Ascending aorta (tissue), 2 donors: ENCODE measurements at regions not wholly inside any gene's neighbourhood (a gene's known extent, or its start where the extent isn't known, plus 50 kb on each side); places are given as distances from the start of the nearest gene placed in this dataset.

Experiments used
- DNase-seq, 2 donors: peaks; one replicate each; pipeline ENCODE4 v3.0.0-alpha.2; 2019; ENCODE audit warnings: low spot score in 2 of 2
- H3K27ac ChIP-seq, 2 donors: fragments of 200-600 bp; sonication (generic); one replicate each; pipeline ENCODE4 v1.5.1; 2016 to 2017; ENCODE audit warnings: mild to moderate bottlenecking in 1 of 2
- H3K27me3 ChIP-seq: fragments of 200-600 bp; sonication (generic); one replicate; pipeline ENCODE4 v1.5.1; 2017
- H3K36me3 ChIP-seq, 2 donors: fragments of 200-600 bp; sonication (generic); one replicate each; pipeline ENCODE4 v1.5.1; 2016
- H3K4me1 ChIP-seq, 2 donors: fragments of 200-600 bp; sonication (generic); one replicate each; pipeline ENCODE4 v1.5.1; 2016 to 2017; ENCODE audit warnings: mild to moderate bottlenecking in 1 of 2
- H3K4me3 ChIP-seq, 2 donors: fragments of 200-600 bp; sonication (generic); one replicate each; pipeline ENCODE4 v1.5.1; 2016 to 2017; ENCODE audit warnings: mild to moderate bottlenecking in 1 of 2
- H3K9me3 ChIP-seq, 2 donors: fragments of 200-600 bp; sonication (generic); one replicate each; pipeline ENCODE4 v1.5.1; 2016
- CTCF ChIP-seq, 3 experiments: fragments of 200-600 bp in 2 of 3; fragments of 450-650 bp in 1 of 3; sonication (generic) in 2 of 3; IDR thresholded peaks; one replicate each; pipeline ENCODE4 v1.5.1; 2016 to 2019; ENCODE audit warnings: antibody characterized with exemption in 3 of 3, mild to moderate bottlenecking in 1 of 3, moderate library complexity in 1 of 3
- intact Hi-C: fragments of 100-400 bp; cut with DNase I; formaldehyde crosslinking; loops from one replicate; pipeline ENCODE4 v1.15.1; 2023

- Histone ChIP-seq H3K27ac (no peak overlapping the region), H3K4me3 (no peak overlapping the region), H3K9me3 (no peaks in the 10 kb centered on the region), H3K36me3 (no peaks in the 10 kb centered on the region), H3K27me3 (no peaks in the 10 kb centered on the region), H3K4me1 (no peaks in the 10 kb centered on the region)
- DNase-seq = no peak
- intact Hi-C loops = no loop called here
- TF ChIP-seq CTCF (IDR thresholded peaks at IDR 0.05) = no peak
Observed at GRCh38 chr2:53233759-53234547, 533.7 kb upstream of the CHAC2 start.

- no peaks in the 10 kb centered on the region for H3K36me3 ChIP-seq
- no peak overlapping the region for H3K27ac ChIP-seq
- no peaks in the 10 kb centered on the region for H3K9me3 ChIP-seq
Observed at GRCh38 chr2:53231908-53232307, 535.7 kb upstream of the CHAC2 start.

GRCh38 chr2:53230691-53231090 lies 536.9 kb upstream of the CHAC2 start:
- no peak for DNase-seq
- TF ChIP-seq CTCF (IDR thresholded peaks at IDR 0.05) = no peak
- Histone ChIP-seq H3K27ac (no peak overlapping the region), H3K27me3 (no peaks in the 10 kb centered on the region), H3K4me1 (no peaks in the 10 kb centered on the region), H3K4me3 (no peak overlapping the region), H3K36me3 (no peaks in the 10 kb centered on the region), H3K9me3 (no peaks in the 10 kb centered on the region)
- intact Hi-C loops = no loop called here

More at GRCh38 chr2:53231908-53232307, 535.7 kb upstream of the CHAC2 start:
- H3K27me3 ChIP-seq = no peaks in the 10 kb centered on the region
- no peaks in the 10 kb centered on the region for H3K4me1 ChIP-seq
- DNase-seq = no peak
- intact Hi-C loops = no loop called here
- no peak overlapping the region for H3K4me3 ChIP-seq
- no peak for TF ChIP-seq CTCF (IDR thresholded peaks at IDR 0.05)

GRCh38 chr2:53227535-53227934 lies 540.1 kb upstream of the CHAC2 start:
- Histone ChIP-seq H3K4me3 (no peak overlapping the region), H3K27me3 (no peaks in the 10 kb centered on the region), H3K27ac (no peak overlapping the region), H3K36me3 (no peaks in the 10 kb centered on the region), H3K9me3 (no peaks in the 10 kb centered on the region), H3K4me1 (no peaks in the 10 kb centered on the region)
- intact Hi-C loops = no loop called here
- no peak for TF ChIP-seq CTCF (IDR thresholded peaks at IDR 0.05)
- DNase-seq = no peak

- intact Hi-C loops = no loop called here
- DNase-seq = no peak
- H3K27ac ChIP-seq = no peak overlapping the region
- H3K4me1 ChIP-seq = no peaks in the 10 kb centered on the region
- no peaks in the 10 kb centered on the region for H3K9me3 ChIP-seq
- H3K4me3 ChIP-seq = no peak overlapping the region
- no peaks in the 10 kb centered on the region for H3K36me3 ChIP-seq
- no peak for TF ChIP-seq CTCF (IDR thresholded peaks at IDR 0.05)
- H3K27me3 ChIP-seq = no peaks in the 10 kb centered on the region
Observed at GRCh38 chr2:53220969-53221368, 546.6 kb upstream of the CHAC2 start.
